Fibroblast of lung (primary cell): ENCODE measurements at regions not wholly inside any gene's neighbourhood (a gene's known extent, or its start where the extent isn't known, plus 50 kb on each side); places are given as distances from the start of the nearest gene placed in this dataset.

Experiments used
- DNase-seq, 2 donors: peaks; one replicate each; pipeline versions ENCODE4 v3.0.0 to v3.0.0-alpha.2; 2010; ENCODE audit warnings: low read depth in 2 of 2
- H2AFZ ChIP-seq: 2 replicates; pipeline ENCODE4 v1.5.1; 2012; ENCODE audit warnings: low read length, control low read depth, inconsistent platforms
- H3K27ac ChIP-seq: 2 replicates; pipeline ENCODE4 v1.5.1; 2011; ENCODE audit warnings: low read length, control low read depth; ENCODE audit not compliant: insufficient read depth
- H3K27me3 ChIP-seq: 2 replicates; pipeline ENCODE4 v1.5.1; 2011; ENCODE audit warnings: mild to moderate bottlenecking, low read length; ENCODE audit not compliant: control insufficient read depth, insufficient read depth
- H3K36me3 ChIP-seq: 2 replicates; pipeline ENCODE4 v1.5.1; 2011; ENCODE audit warnings: low read length; ENCODE audit not compliant: control insufficient read depth, insufficient read depth
- H3K4me1 ChIP-seq: 2 replicates; pipeline ENCODE4 v1.5.1; 2011; ENCODE audit warnings: low read length; ENCODE audit not compliant: control insufficient read depth, insufficient read depth; ENCODE audit errors: extremely low read depth
- H3K4me2 ChIP-seq: 2 replicates; pipeline ENCODE4 v1.5.1; 2011; ENCODE audit warnings: low read length, control low read depth; ENCODE audit not compliant: insufficient read depth; ENCODE audit errors: extremely low read depth
- H3K4me3 ChIP-seq, 4 experiments: fragments of 200-600 bp in 1 of 4; sonication (generic) in 1 of 4; replicated peaks in 1 of 4; 2 replicates each; pipeline ENCODE4 v1.5.1; 2011 to 2016; ENCODE audit warnings: low read length in 4 of 4, low read depth in 3 of 4, mild to moderate bottlenecking in 3 of 4, control low read depth in 2 of 4, inconsistent platforms in 1 of 4, mixed read lengths in 1 of 4; ENCODE audit not compliant: insufficient read depth in 1 of 4; ENCODE audit errors: control extremely low read depth in 1 of 4
- H3K79me2 ChIP-seq: 2 replicates; pipeline ENCODE4 v1.5.1; 2012; ENCODE audit warnings: mild to moderate bottlenecking, low read length, inconsistent platforms; ENCODE audit not compliant: control insufficient read depth, insufficient read depth
- H3K9ac ChIP-seq: 2 replicates; pipeline ENCODE4 v1.5.1; 2011; ENCODE audit warnings: mild to moderate bottlenecking, low read length, control low read depth; ENCODE audit not compliant: insufficient read depth
- H3K9me3 ChIP-seq: 2 replicates; pipeline ENCODE4 v1.5.1; 2012; ENCODE audit warnings: low read depth, low read length; ENCODE audit not compliant: control insufficient read depth, insufficient read depth
- H4K20me1 ChIP-seq: 2 replicates; pipeline ENCODE4 v1.5.1; 2011; ENCODE audit warnings: low read length; ENCODE audit not compliant: control insufficient read depth, insufficient read depth; ENCODE audit errors: extremely low read depth
- EZH2 ChIP-seq: IDR thresholded peaks from 2 replicates; pipeline ENCODE4 v1.5.1; 2012; ENCODE audit warnings: low read length, control low read depth, mild to moderate bottlenecking; ENCODE audit errors: missing control alignments
- TF ChIP-seq, protein P1 (sequence below), 2 donors: IDR thresholded peaks in 1 of 2; conservative IDR thresholded peaks in 1 of 2; 1 replicate in 1 of 2; 2 replicates in 1 of 2; pipeline ENCODE4 v1.5.1; 2011 to 2012; ENCODE audit warnings: low read length in 2 of 2, control low read depth in 1 of 2, inconsistent platforms in 1 of 2, low read depth in 1 of 2, mild to moderate bottlenecking in 1 of 2

DNA sequence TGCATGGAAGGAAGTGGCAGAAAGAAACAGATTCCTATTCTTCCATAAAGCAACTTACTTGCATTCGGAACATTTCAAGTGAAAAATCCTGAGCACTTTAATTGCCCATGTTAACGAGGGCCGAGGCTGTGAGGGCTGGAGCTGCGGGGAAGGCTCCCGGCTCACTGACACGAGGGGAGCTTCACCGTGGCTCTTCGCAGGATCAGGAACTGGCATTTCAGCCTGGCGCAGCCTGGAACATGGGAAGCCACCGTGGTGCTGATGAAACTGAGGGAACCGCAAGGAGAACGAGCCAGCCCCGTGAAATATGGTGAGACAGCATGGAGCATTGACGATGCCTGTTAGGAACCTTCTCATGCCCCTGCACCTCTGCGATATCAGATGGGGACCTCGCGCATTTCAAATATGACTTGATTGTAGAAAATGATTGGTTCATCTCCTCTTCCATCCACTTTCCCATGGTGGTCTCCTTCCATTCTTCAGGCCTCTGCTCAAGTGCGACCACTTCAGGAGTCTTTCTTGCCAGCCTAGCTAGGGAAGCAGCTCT is 236.9 kb downstream of the TBXT start:
- Histone ChIP-seq H3K9ac (no peak overlapping the region), H3K4me1 (no peaks in the 10 kb centered on the region), H2AFZ (no peak overlapping the region), H3K27ac (no peak overlapping the region), H3K9me3 (no peaks in the 10 kb centered on the region), H3K79me2 (no peaks in the 10 kb centered on the region), H3K36me3 (no peaks in the 10 kb centered on the region), H3K4me3 (no peak overlapping the region), H3K27me3 (no peaks in the 10 kb centered on the region), H3K4me2 (no peak overlapping the region), H4K20me1 (no peaks in the 10 kb centered on the region)
- TF ChIP-seq, protein P1, sequence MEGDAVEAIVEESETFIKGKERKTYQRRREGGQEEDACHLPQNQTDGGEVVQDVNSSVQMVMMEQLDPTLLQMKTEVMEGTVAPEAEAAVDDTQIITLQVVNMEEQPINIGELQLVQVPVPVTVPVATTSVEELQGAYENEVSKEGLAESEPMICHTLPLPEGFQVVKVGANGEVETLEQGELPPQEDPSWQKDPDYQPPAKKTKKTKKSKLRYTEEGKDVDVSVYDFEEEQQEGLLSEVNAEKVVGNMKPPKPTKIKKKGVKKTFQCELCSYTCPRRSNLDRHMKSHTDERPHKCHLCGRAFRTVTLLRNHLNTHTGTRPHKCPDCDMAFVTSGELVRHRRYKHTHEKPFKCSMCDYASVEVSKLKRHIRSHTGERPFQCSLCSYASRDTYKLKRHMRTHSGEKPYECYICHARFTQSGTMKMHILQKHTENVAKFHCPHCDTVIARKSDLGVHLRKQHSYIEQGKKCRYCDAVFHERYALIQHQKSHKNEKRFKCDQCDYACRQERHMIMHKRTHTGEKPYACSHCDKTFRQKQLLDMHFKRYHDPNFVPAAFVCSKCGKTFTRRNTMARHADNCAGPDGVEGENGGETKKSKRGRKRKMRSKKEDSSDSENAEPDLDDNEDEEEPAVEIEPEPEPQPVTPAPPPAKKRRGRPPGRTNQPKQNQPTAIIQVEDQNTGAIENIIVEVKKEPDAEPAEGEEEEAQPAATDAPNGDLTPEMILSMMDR (conservative IDR thresholded peaks at IDR 0.05 in 1 of 2, IDR thresholded peaks at IDR 0.05 in 1 of 2; ENCODE audit: low read depth in 1 of 2, low read length in 2 of 2) = no peak
- TF ChIP-seq EZH2 = no peak
- no peak for DNase-seq

DNA sequence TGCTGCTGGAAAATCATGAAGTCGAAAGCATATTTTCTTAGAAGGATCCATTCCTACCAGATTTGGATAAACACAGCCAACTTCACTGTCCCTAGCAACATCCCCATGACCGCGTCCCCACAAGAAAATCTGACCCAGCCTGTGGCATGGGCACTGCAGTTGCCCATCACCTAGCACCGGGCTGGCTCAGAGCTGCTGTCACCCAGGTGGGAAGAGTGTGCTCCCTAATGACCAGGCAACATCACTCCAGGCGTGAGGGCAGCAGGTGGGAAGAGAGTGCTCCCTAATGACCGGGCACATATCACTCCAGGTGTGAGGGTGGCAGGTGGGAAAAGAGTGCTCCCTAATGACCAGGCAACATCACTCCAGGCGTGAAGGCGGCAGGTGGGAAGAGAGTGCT is 238.0 kb downstream of the TBXT start:
- no peaks in the 10 kb centered on the region for H3K27me3 ChIP-seq
- H3K4me3 ChIP-seq = no peak overlapping the region
- TF ChIP-seq EZH2 = no peak
- TF ChIP-seq, protein P1 (conservative IDR thresholded peaks at IDR 0.05 in 1 of 2, IDR thresholded peaks at IDR 0.05 in 1 of 2; ENCODE audit: low read depth in 1 of 2, low read length in 2 of 2) = no peak
- no peak overlapping the region for H2AFZ ChIP-seq
- no peaks in the 10 kb centered on the region for H3K36me3 ChIP-seq
- no peaks in the 10 kb centered on the region for H3K4me1 ChIP-seq
- no peak overlapping the region for H3K9ac ChIP-seq
- no peaks in the 10 kb centered on the region for H3K9me3 ChIP-seq
- no peak for DNase-seq
- no peaks in the 10 kb centered on the region for H3K79me2 ChIP-seq
- H4K20me1 ChIP-seq = no peaks in the 10 kb centered on the region
- H3K4me2 ChIP-seq = no peak overlapping the region
- H3K27ac ChIP-seq = no peak overlapping the region

DNA sequence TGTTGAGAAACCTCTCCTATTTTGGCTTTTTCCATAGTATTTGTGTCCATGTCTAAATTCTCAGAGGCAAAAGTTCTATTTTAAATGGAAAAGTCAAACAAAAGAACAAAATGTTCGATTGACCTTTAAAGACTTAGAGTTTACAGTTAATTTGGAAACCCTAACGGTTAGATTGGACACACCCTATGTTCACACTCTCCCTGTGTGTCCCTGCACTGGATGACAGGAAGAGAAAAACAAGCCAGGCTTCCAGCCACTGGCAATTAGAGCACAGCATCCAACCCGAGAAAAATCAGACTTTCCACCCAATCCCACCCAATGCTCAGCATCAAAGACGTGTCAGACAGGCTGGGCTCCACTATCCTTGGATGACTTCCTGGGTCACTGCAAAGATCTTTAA is 241.3 kb downstream of the TBXT start:
- no peak for DNase-seq
- Histone ChIP-seq H3K9ac (no peak overlapping the region), H2AFZ (no peak overlapping the region), H3K36me3 (no peaks in the 10 kb centered on the region), H4K20me1 (no peaks in the 10 kb centered on the region), H3K4me2 (no peak overlapping the region), H3K27ac (no peak overlapping the region), H3K79me2 (no peaks in the 10 kb centered on the region), H3K4me1 (no peaks in the 10 kb centered on the region), H3K27me3 (no peaks in the 10 kb centered on the region), H3K4me3 (no peak overlapping the region), H3K9me3 (no peaks in the 10 kb centered on the region)
- TF ChIP-seq, protein P1 (conservative IDR thresholded peaks at IDR 0.05 in 1 of 2, IDR thresholded peaks at IDR 0.05 in 1 of 2; ENCODE audit: low read depth in 1 of 2, low read length in 2 of 2) = no peak
- no peak for TF ChIP-seq EZH2
